GM12864 (cell line): ENCODE measurements at regions not wholly inside any gene's neighbourhood (a gene's known extent, or its start where the extent isn't known, plus 50 kb on each side); places are given as distances from the start of the nearest gene placed in this dataset.

Experiments
- DNase-seq: peaks from one replicate; pipeline ENCODE4 v3.0.0-alpha.2; 2011; ENCODE audit warnings: low read depth
- H3K4me3 ChIP-seq: 2 replicates; pipeline ENCODE4 v1.5.1; 2011; ENCODE audit warnings: mild to moderate bottlenecking, low read depth, low read length, control low read depth
- TF ChIP-seq, protein P1 (sequence below): IDR thresholded peaks from 2 replicates; pipeline ENCODE4 v1.5.1; 2011; ENCODE audit warnings: low read depth, mild to moderate bottlenecking, moderate library complexity, low read length, control low read depth, inconsistent platforms; ENCODE audit errors: missing control alignments

DNA sequence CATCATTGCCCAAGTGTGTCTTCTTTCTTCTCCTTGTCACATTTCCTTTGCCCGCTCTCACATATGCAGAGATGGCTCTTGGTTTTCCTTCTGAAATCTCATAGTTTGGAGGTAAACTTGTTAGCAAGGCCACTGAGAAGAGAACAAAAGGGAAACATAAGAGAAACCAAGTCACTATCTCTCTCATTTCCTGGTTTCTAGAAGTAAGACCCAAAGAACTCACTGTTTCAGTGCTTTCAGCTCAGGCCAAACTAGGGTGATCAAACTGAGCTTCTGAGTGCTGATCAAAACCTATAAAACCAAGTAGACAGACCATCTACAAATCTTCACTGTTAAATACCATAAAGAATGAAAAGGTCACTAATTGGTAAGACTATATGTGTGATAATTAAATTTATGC, 275.4 kb upstream of the BTG1 start:
- DNase-seq = no peak
- TF ChIP-seq, protein P1, sequence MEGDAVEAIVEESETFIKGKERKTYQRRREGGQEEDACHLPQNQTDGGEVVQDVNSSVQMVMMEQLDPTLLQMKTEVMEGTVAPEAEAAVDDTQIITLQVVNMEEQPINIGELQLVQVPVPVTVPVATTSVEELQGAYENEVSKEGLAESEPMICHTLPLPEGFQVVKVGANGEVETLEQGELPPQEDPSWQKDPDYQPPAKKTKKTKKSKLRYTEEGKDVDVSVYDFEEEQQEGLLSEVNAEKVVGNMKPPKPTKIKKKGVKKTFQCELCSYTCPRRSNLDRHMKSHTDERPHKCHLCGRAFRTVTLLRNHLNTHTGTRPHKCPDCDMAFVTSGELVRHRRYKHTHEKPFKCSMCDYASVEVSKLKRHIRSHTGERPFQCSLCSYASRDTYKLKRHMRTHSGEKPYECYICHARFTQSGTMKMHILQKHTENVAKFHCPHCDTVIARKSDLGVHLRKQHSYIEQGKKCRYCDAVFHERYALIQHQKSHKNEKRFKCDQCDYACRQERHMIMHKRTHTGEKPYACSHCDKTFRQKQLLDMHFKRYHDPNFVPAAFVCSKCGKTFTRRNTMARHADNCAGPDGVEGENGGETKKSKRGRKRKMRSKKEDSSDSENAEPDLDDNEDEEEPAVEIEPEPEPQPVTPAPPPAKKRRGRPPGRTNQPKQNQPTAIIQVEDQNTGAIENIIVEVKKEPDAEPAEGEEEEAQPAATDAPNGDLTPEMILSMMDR = no peak
- H3K4me3 ChIP-seq = no peak overlapping the region

DNA sequence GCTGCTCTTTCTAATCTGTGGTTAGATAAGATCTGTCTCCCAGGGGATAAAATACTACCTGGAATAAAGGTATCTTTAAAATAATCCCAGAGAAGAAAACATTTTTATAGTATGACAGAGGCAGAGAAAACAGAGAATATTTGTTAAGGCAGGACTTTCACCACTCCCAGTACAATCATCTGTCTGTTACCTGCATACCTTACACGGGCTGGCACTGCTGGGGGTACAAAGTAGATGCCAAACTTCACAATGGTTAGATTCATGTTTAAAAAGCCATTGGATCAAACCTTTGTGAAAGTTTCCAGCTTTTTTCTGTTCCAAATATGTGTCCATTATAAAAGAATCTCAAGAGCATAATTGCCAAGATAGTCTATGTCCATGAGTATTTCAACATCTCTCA, 273.6 kb upstream of the BTG1 start:
- H3K4me3 ChIP-seq = no peak overlapping the region
- TF ChIP-seq, protein P1 = no peak
- no peak for DNase-seq

- no peak overlapping the region for H3K4me3 ChIP-seq
- no peak for DNase-seq
- TF ChIP-seq, protein P1 = no peak
These were observed 272.7 kb upstream of the BTG1 start for GRCh38 chr12:92418381-92418780.

DNA sequence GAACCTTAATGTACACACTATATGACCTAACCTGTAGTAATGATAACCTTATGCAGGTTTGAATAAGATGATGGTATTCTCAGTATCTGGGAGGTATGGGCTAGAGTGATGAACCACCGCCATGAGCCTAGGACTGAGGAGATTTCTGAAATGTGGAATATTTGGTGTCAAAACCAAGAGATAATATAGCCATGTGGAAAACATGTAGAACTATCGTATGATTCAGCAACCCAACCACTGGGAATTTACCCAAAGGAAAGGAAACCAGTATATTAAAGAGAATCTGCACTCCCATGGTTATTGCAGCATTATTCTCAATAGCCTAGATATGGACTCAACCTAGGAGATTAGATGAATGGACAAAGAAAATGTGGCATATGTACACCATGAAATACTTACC, 271.7 kb upstream of the BTG1 start:
- no peak overlapping the region for H3K4me3 ChIP-seq
- TF ChIP-seq, protein P1 = no peak
- DNase-seq = no peak

DNA sequence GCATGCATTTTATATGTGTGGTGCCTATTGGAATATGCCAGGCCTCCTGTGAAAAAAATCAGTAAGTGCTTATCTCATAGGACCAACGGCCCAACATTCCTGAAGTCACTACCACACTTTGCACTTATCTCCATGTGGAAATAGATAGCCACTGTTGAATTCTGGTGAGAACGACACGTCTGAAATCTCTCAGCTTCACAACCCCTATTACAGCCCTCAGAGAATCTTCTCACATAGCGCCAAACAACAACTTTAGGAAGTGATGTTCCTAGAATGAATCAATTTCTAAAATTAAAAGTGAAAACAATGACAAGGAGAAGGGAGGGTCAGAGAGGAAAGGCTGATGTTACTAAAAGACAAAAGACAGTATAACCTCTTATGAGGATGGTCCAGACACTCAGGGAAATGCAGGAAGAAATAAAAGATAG, 270.8 kb upstream of the BTG1 start:
- TF ChIP-seq, protein P1 = no peak
- DNase-seq = no peak
- H3K4me3 ChIP-seq = no peak overlapping the region

GRCh38 chr12:92414170-92415070, 268.8 kb upstream of the BTG1 start:
- no peak overlapping the region for H3K4me3 ChIP-seq
- DNase-seq = no peak
- TF ChIP-seq, protein P1 = no peak

- H3K4me3 ChIP-seq = no peak overlapping the region
- no peak for DNase-seq
- TF ChIP-seq, protein P1 = no peak
These were observed 267.6 kb upstream of the BTG1 start for GRCh38 chr12:92413286-92413685.
